Endometrium (tissue), 2 donors: ENCODE measurements at regions not wholly inside any gene's neighbourhood (a gene's known extent, or its start where the extent isn't known, plus 50 kb on each side); places are given as distances from the start of the nearest gene placed in this dataset.
"Not testable (repeated sequence)": the region's sequence is repeated elsewhere in the genome, so short reads cannot be mapped to it uniquely, and the experiment has no call there.

Experiments used
- FAIRE-seq: peaks from 2 replicates; lab custom pipeline; 2012; peaks lifted over from hg19 to GRCh38; lab: Jason Lieb, UNC
- donor health status: control.
- donor health status: control.

DNA sequence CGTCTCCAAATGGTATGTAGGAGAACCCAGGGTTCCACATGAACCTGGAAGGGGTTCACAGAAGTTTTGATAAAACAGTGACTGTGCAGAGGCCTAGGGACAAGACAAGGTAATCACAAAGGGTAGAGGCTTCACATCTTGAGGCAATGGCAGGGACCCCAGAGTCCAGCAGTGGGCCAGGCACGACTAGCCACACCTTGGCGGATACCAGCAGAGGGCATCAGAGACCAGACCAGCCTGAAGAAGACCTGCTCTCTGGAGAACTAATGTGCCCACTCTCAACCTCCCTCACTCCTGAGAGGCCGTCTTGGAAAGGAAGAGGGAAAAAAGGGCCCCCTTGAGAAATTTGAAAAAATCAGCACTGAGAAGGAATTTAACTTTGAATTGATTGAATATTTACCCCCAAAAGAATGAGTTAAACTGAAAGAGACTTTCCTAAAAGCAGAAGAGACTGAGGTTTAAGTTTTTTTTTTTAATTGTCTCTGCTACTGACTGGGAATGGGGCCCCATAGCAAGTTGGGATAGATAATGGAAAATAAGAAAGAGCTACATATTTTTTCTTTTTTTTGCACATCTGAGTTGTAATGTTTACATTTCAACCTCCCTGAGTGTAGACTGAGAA is 243.8 kb upstream of the JADE1 start:
- no peak for FAIRE-seq

DNA sequence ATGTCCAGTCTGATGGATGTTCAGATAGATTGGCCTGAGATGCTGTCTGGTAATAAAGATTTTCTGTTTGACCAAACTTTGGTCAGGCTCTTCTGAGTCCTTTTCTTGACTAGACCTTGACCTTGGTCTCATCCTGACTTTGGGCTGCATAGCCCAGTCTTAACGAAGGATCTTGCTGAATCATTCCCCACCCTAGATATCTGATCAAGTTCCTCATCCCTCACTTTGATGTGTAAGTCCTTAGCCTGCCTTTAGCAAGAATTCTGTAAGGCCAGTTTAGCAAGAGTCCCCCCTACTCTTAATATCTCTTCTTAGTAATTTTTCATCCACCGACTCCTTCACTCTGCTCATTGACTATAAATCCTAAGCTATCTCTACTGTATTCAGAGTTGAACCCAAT is 244.4 kb upstream of the JADE1 start:
- no peak for FAIRE-seq

- no peak for FAIRE-seq
Measured at GRCh38 chr4:128564081-128564630, 245.3 kb upstream of the JADE1 start.

GRCh38 chr4:128560754-128561495 is 248.6 kb upstream of the JADE1 start:
- FAIRE-seq = no peak

DNA sequence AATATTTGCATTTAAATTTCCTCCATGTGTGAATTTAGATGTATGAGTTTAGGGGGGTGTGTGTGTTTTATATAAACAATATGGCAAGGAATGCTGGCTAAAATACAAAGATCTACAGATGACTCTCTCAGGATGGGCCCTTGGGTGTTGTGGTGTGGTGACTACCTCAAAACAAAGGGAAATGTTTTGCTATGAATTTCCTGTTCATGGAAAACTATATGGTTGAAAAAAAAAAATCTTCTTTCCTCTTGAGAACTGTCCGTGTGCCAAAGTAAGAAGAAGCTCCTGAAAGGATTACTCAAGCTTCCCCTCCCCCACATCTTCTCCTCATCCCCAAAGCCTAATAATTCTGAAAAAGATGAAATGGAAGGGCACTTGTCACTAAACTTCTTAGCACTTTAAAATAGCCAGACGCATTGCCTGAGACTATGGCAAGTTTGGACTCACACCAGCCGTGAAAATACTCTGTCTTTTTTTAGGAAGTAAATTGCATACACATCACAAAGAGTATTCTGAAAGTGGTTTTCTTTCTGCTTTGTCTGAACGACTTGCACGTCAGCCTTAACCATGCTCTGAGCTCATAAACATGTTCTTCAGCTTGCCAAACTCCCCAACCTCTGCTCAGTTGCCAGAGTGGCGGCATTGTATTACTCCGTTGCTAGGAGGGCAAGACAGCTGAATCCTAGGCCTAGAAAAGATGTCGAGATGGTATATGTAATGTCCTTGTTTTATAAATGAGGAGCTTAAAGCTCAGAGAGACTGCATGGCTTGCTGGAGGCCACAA is 250.4 kb upstream of the JADE1 start:
- no peak for FAIRE-seq

GRCh38 chr4:128556756-128557155 is 252.7 kb upstream of the JADE1 start:
- no peak for FAIRE-seq

DNA sequence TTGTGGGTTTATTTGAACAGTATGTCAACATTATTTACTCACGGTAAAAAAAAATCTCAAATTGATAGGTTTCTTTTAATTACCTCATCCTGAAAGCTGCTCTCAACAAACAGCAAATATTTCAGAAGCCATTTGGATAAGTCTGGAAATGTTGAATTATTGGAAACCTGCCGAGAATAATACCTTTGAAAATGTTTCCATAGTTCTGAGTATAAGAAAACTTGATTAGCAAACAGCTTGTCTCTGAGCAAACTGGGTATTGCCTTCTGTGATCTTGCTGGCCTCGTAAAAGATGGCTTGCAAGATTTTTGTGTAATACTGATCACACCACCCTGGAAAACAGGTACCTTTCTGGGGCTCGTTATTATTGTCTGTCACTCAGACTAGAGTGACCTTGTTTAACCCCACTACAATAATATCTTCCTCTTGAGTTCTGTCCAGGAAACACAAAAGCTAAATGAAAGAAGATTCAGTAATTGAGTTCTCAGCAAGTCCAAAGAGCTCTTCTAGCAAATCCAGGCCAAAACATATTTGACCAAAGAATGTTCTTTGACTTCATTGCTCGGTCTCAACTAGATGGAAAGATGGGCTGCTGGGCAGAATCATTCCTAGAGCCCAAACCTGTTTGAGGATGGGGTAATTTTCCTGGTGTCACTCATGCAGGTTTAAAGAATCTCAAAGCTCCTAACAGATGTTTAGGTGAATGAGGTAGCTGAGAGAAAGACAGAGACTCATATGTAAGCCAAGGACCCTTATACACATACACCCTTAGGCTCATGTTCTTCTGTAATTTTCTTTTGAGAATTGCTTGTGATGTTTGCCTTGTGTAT is 255.6 kb upstream of the JADE1 start:
- FAIRE-seq = no peak

DNA sequence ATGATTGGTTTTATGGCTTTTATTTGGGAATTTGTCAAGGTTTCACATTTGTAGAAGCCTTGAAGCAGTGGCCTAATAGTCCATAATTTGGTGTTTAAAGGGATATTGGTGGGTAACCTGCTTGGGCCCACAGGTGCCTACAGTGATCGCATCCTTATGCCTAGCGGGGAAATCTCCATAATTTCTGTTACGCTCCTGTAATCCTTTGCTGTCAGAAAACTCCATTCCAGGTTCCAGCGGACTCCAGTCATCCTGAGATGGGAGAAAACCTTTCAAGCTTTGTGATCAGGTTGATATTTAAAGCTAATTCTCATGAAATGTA is 257.0 kb upstream of the JADE1 start:
- no peak for FAIRE-seq

DNA sequence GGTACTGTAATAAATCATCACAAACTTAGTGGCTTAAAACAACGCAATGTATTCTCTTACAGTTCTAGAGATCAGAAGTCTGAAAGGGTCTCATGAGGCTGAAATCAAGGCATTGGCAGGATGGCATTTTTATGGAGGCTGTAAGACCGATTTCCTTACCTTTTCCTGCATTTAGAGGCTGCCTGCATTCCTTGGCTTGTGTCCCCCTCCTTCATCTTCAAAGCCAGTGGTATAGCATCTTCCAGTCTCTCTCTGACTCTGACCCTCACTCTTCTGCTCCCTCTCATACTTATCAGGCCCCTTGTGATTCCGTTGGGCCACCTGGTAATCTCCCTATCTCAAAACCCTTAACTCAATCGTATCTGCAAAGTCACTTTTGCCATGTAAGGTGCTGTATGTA is 258.2 kb upstream of the JADE1 start:
- FAIRE-seq = no peak

- no peak for FAIRE-seq
Measured at GRCh38 chr4:128550060-128550459, 259.4 kb upstream of the JADE1 start.

GRCh38 chr4:128549636-128550035 is 259.9 kb upstream of the JADE1 start:
- no peak for FAIRE-seq

DNA sequence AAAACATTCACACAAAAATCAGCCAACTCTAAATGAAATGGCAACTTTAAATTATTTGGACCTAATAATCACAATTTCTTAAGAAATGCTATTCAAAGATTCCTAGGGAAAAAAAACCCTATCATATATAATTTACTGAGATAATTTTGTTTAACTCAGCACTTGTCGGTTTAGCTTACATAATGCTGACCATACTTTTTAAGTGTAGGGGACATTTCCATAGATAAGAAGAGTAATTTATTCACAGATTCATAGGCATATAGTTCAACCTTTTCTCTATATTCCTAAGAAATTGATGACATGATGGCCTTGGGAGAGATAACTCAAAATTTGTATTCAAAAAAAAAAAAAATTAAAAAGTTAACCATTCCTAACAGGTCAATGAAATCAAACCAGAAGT is 260.8 kb upstream of the PGRMC2 start:
- FAIRE-seq = no peak

DNA sequence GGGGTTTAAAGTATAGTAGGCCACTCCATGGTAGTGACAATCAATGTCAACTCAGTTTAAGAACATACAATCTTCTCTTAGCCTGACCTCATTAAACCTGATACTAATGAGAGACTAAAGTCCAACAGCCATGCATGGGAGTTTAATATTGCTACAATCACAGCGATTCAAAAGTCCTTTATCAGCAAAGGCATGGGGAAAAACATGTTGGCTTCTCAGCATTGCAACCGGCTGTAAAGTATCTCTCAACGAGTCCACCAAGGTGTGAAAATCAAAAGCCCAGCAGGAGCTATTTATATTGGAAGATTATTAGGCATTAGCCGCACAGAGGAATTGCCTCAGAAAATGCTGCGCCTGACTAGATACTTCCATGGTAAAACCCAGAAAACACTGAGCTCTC is 256.7 kb upstream of the PGRMC2 start:
- no peak for FAIRE-seq

DNA sequence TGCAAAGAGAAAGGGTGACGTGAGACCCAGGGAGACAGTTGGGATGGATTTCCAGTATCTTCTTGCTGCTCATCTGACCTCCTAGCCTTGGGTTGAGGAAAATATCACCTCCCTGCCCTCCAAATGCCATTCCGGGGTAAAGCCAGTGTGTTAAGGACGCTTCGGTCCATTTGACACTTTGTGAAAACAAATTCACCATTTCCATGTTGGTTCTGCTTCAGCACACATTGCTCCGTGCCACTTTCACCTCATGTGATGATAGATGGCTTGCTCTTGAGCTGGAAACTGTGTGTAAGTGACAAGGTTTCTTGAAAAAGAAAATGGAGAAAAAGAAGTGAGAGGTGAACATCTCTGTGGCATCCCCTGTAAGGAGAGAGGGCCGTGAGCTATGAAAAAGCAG is 256.1 kb upstream of the PGRMC2 start:
- FAIRE-seq = no peak

GRCh38 chr4:128542047-128542446 is 254.4 kb upstream of the PGRMC2 start:
- no peak for FAIRE-seq

DNA sequence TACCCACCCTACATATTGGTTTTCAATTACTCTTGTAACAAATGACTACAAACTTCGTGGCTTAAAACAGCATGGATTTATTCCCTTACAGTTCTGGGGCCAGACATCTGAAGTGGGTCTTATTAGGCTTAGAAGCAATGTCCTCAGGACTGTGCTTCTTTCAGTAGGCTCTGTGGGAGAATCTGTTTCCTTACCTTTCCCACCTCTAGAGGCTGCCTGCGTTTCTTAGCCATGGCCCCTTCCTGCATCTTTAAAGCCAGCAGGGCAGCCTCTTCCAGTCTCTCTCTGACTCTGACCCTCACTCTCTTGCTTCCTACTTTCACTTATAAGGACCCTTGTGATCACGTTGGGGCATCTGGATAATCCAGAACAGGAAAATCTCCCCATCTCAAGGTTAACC is 252.5 kb upstream of the PGRMC2 start:
- FAIRE-seq = no peak

DNA sequence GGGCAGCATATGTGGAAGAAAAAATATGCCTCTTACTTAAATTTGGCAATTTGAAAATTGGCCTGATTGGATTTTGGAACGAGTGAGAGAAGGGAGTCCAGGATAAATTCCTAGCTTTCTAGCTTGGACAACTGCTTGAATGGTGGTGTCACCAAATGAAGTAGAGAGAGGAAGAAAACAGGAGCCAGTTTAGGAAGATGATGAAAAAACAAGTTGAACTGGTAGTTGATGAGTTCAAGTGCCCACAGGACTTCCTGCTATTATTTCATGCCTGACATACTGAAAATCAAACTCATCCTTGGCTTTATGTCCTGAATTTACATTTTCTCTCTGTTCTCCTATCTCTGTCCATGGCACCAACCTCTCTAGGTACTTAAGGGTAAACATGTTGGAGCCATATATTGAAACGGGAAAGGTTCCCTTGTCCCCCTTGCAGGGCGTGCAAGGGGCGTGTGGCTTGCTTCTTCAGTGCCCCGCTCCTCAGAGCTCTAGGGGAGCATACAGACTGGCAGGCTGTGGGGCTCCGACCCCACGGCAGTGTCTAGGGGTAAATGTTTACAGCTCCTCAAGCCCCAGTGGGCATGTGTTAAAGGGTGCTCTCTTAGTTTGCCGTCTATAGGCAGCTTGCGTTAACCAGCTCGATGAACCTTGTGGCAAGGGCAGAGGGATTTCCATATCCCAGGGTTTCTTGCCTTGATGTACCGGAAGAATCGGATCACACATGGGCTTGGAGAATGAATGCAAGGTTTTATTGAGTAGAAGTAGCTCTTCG is 250.7 kb upstream of the PGRMC2 start:
- FAIRE-seq = no peak

DNA sequence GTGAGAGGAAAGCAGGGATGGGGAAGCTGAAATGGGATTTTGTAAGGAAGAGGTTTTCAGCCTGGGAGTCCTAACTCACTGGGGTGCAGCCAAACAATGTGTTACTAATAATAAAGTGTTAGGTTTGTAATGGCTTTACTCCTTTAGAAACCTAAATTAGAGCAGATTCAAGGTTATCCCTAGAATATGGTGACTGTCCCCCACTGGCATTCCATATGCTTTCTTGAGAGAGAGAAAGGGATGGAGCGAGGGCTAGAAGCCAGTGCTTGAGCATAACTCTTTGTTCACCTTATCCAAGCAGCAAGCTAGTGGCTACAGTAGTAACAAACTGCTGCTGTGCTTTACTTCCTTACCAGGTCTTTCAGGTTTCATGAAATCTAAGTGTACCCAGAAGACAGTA is 249.1 kb upstream of the PGRMC2 start:
- no peak for FAIRE-seq

- FAIRE-seq = not testable (repeated sequence)
Measured at GRCh38 chr4:128535510-128535909, 247.9 kb upstream of the PGRMC2 start.

DNA sequence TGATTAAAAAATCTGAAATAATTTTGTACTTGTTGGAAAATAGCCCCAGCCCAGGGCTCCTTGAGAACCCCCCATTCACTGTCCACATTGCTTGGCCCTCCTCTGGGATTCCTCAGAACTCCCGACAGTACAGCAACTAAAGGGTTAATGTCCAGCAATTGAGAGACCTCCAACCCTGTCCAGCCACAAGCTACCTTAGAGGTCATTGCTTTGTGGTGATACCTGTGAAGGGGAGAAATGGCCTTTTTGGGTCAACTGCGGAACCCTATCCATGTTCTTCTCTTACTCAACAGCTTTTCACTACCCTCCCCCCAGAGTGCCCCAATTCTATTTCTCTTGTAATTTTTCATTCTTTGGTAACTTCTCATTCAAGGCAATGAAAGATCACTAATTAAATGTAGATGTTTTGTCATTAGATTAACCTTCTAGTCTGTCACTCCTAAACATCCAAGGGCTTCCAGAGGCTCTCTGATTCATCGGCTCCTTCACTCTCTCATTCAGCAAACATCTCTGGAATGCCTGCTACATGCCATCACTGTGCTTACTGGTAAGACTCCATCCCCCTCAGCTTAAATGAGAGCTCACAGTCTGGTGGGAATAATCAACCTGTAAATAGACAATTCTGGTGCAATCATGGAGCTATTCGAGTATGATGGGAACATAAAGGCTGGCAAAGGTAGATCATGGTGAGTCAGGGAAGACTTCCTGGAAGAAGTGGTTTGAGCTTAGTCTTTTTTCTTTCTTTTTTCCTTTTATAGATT is 241.4 kb upstream of the PGRMC2 start:
- no peak for FAIRE-seq
